ENCODE measurements at regions not wholly inside any gene's neighbourhood (a gene's known extent, or its start where the extent isn't known, plus 50 kb on each side); places are given as distances from the start of the nearest gene placed in this dataset.

GRCh38 chr11:70709596-70709995 is 311.3 kb downstream of the CTTN start:
- no peak overlapping the region for H3K27ac ChIP-seq
- DNase-seq (no peak), ATAC-seq (no peak)
- peaks cover 0 to 41% (median 6%) of the 10 kb centered on the region in 3 donors for H3K27me3 ChIP-seq (ENCODE audit: insufficient read depth in 3 of 3, low read length in 2 of 3)
- intact Hi-C loops (cut with DNase I), result no loop called here
- no peaks in the 10 kb centered on the region for H3K4me1 ChIP-seq
- H3K4me3 ChIP-seq, result no peak overlapping the region
- TF ChIP-seq CTCF (IDR thresholded peaks at IDR 0.05), result no peak
- H3K36me3 ChIP-seq (ENCODE audit: insufficient read depth in 1 of 2, low read depth in 1 of 2), result no peaks in the 10 kb centered on the region
- H3K9me3 ChIP-seq, result no peaks in the 10 kb centered on the region
- WGBS, 3 donors, result 89 to 92% (median 89%) methylated on average over 15 to 16 of the region's 16 CpGs

- Histone ChIP-seq H3K27ac (no peak overlapping the region), H3K9me3 (no peaks in the 10 kb centered on the region), H3K4me1 (no peaks in the 10 kb centered on the region), H3K27me3 (ENCODE audit: insufficient read depth in 3 of 3, low read length in 2 of 3) (peaks cover 0 to 46% (median 8%) of the 10 kb centered on the region in 3 donors), H3K4me3 (no peak overlapping the region), H3K36me3 (ENCODE audit: insufficient read depth in 1 of 2, low read depth in 1 of 2) (no peaks in the 10 kb centered on the region)
- no peak for DNase-seq
- TF ChIP-seq CTCF (IDR thresholded peaks at IDR 0.05), result no peak
- intact Hi-C loops (cut with DNase I), result no loop called here
- 82 to 92% (median 87%) methylated on average over 11 of the region's 11 CpGs for WGBS, 3 donors
- ATAC-seq, result no peak
Observed at GRCh38 chr11:70710192-70710591, 311.9 kb downstream of the CTTN start.

GRCh38 chr11:70710601-70711000 is 312.3 kb downstream of the CTTN start:
- DNase-seq (no peak), ATAC-seq (no peak)
- TF ChIP-seq CTCF (IDR thresholded peaks at IDR 0.05), result no peak
- intact Hi-C loops (cut with DNase I), result no loop called here
- no peaks in the 10 kb centered on the region for H3K9me3 ChIP-seq
- H3K27ac ChIP-seq, result no peak overlapping the region
- WGBS, 3 donors, result 60 to 69% (median 62%) methylated on average over 9 of the region's 9 CpGs
- no peaks in the 10 kb centered on the region for H3K4me1 ChIP-seq
- H3K4me3 ChIP-seq, result no peak overlapping the region
- peaks cover 0 to 50% (median 9%) of the 10 kb centered on the region in 3 donors for H3K27me3 ChIP-seq (ENCODE audit: insufficient read depth in 3 of 3, low read length in 2 of 3)
- H3K36me3 ChIP-seq (ENCODE audit: insufficient read depth in 1 of 2, low read depth in 1 of 2), result no peaks in the 10 kb centered on the region

GRCh38 chr11:70711095-70711910 is 313.0 kb downstream of the CTTN start:
- no peak for TF ChIP-seq CTCF (IDR thresholded peaks at IDR 0.05)
- Histone ChIP-seq H3K9me3 (no peaks in the 10 kb centered on the region), H3K4me1 (no peaks in the 10 kb centered on the region), H3K36me3 (ENCODE audit: insufficient read depth in 1 of 2, low read depth in 1 of 2) (no peaks in the 10 kb centered on the region), H3K27ac (no peak overlapping the region), H3K27me3 (ENCODE audit: insufficient read depth in 3 of 3, low read length in 2 of 3) (peaks cover 0 to 57% (median 14%) of the 10 kb centered on the region in 3 donors), H3K4me3 (no peak overlapping the region)
- intact Hi-C loops (cut with DNase I), result no loop called here
- ATAC-seq (no peak), DNase-seq (no peak)
- 56 to 65% (median 64%) methylated on average over 30 of the region's 30 CpGs for WGBS, 3 donors

- TF ChIP-seq CTCF (IDR thresholded peaks at IDR 0.05), result no peak
- intact Hi-C loops (cut with DNase I), result no loop called here
- no peak overlapping the region for H3K27ac ChIP-seq
- no peak for ATAC-seq
- H3K4me3 ChIP-seq, result no peak overlapping the region
- DNase-seq, result no peak
- WGBS, 3 donors, result 34 to 38% (median 38%) methylated on average over 11 of the region's 11 CpGs
- no peaks in the 10 kb centered on the region for H3K9me3 ChIP-seq
- peaks cover 0 to 63% (median 18%) of the 10 kb centered on the region in 3 donors for H3K27me3 ChIP-seq (ENCODE audit: insufficient read depth in 3 of 3, low read length in 2 of 3)
- no peaks in the 10 kb centered on the region for H3K4me1 ChIP-seq
- H3K36me3 ChIP-seq (ENCODE audit: insufficient read depth in 1 of 2, low read depth in 1 of 2), result no peaks in the 10 kb centered on the region
Observed at GRCh38 chr11:70711911-70712185, 313.5 kb downstream of the CTTN start.
